ENCODE measurements at regions not wholly inside any gene's neighbourhood (a gene's known extent, or its start where the extent isn't known, plus 50 kb on each side); places are given as distances from the start of the nearest gene placed in this dataset.
A peak's percentile ranks its signal among the peaks of the same experiment; 100 is the strongest.

GRCh38 chr16:82240111-82240510 is 70.1 kb upstream of the MPHOSPH6 start:
- no peak for DNase-seq (ENCODE audit: low read depth)
- no peak overlapping the region for H3K4me3 ChIP-seq (ENCODE audit: low read depth, low read length)
- TF ChIP-seq CTCF (IDR thresholded peaks at IDR 0.05; ENCODE audit: insufficient read depth, low read depth, low read length) = no peak

- H3K4me3 ChIP-seq (ENCODE audit: low read depth, low read length) = no peak overlapping the region
- TF ChIP-seq CTCF (IDR thresholded peaks at IDR 0.05; ENCODE audit: insufficient read depth, low read depth, low read length) = no peak
- DNase-seq (ENCODE audit: low read depth) = no peak
Measured at GRCh38 chr16:82236875-82237274, 66.9 kb upstream of the MPHOSPH6 start.

GRCh38 chr16:82236415-82236814 is 66.4 kb upstream of the MPHOSPH6 start:
- no peak overlapping the region for H3K4me3 ChIP-seq (ENCODE audit: low read depth, low read length)
- DNase-seq (ENCODE audit: low read depth) = no peak
- TF ChIP-seq CTCF (IDR thresholded peaks at IDR 0.05; ENCODE audit: insufficient read depth, low read depth, low read length) = no peak

- DNase-seq (ENCODE audit: low read depth) = no peak
- TF ChIP-seq CTCF (IDR thresholded peaks at IDR 0.05; ENCODE audit: insufficient read depth, low read depth, low read length) = no peak
- no peak overlapping the region for H3K4me3 ChIP-seq (ENCODE audit: low read depth, low read length)
Measured at GRCh38 chr16:82232806-82233205, 62.8 kb upstream of the MPHOSPH6 start.

- no peak overlapping the region for H3K4me3 ChIP-seq (ENCODE audit: low read depth, low read length)
- no peak for TF ChIP-seq CTCF (IDR thresholded peaks at IDR 0.05; ENCODE audit: insufficient read depth, low read depth, low read length)
- no peak for DNase-seq (ENCODE audit: low read depth)
Measured at GRCh38 chr16:82231008-82231787, 61.2 kb upstream of the MPHOSPH6 start.

GRCh38 chr16:82229800-82230619 is 60.0 kb upstream of the MPHOSPH6 start:
- peak; percentile 98 for TF ChIP-seq CTCF (IDR thresholded peaks at IDR 0.05; ENCODE audit: insufficient read depth, low read depth, low read length)
- DNase-seq (ENCODE audit: low read depth) = peak; percentile 83
- no peak overlapping the region for H3K4me3 ChIP-seq (ENCODE audit: low read depth, low read length)
